HG02678 (cell line): ENCODE measurements at regions not wholly inside any gene's neighbourhood (a gene's known extent, or its start where the extent isn't known, plus 50 kb on each side); places are given as distances from the start of the nearest gene placed in this dataset.

ENCODE experiments used
- ATAC-seq: cut with Tn5 transposase; IDR thresholded peaks from one replicate; pipeline ENCODE4 v1.9.1; 2021; ENCODE audit warnings: mild to moderate bottlenecking, moderate library complexity; ENCODE audit not compliant: unreplicated experiment

DNA sequence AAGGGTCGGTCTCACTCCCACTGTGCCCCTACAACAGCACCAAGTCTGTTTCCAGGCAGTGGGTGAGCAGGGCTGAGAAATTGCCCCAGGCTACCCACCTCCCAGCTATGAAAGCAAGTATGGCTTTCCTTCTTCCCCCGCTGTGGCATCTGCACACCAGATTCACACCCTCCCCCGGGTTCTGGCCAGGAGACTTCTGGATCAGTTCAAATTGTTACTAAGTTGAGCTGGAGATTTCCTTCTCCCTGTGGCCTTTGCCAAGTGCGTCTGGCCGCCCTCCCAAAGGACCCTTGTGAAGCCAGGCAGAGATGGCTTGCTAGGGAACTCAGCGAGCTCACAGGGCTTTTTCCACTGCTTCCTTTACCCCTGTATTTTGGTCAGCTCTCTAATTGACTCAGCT, 555.4 kb downstream of the SH2D4B start:
- no peak for ATAC-seq

DNA sequence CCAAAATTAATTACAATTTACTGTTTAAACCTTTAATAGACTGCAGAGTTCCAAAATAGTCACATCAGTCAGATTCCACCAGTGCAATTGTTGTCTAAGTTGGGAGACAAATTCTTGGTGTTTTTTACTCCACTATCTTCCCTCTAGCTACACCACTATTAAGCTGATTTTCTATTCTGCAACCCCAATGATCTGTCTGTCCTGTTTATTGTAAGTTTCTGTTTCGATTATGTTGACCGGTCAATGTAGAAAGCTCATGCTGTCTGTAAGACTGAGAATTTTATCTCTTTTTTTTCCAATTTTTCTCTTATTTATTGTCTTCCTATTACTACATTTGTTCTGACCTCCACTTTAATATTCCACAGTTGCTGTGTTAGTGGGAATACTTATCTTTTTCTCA, 557.5 kb downstream of the SH2D4B start:
- ATAC-seq: no peak

DNA sequence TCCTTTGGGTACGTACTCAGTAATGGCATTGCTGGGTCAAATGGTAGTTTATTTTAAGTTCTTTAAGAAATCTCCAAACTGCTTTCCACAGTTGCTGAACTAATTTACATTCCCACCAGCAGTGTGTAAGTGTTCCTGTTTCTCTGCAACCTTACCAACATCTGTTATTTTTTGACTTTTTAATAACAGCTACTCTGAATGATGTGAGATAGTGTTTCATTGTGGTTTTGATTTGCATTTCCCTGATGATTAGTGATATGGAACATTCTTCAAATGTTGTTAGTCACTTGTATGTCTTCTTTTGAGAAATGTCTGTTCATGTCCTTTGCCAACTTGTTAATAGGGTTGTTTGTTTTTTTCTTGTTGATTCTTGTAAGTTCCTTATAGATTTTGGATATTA, 558.9 kb downstream of the SH2D4B start:
- ATAC-seq: no peak

DNA sequence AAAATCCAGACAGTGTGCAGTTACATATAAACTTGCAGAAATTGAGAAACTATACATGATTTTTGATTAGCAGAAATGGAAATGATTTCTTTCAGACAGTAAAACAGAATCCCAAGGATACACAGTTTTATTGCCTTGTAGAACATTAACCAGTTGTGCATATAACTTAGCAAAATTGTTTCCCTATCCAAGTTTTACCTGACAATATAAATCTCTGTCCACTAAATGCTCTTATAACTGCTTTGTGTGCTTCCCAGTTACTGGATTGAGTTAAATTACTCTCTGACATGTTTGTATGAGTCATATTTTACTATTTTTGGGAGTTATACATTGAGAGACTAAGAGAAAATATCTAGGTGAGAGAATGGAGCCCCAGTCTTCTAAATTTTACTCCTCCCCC, 563.4 kb downstream of the SH2D4B start:
- ATAC-seq: no peak

- ATAC-seq: no peak
These were observed 566.8 kb downstream of the SH2D4B start for GRCh38 chr10:81104494-81104893.

DNA sequence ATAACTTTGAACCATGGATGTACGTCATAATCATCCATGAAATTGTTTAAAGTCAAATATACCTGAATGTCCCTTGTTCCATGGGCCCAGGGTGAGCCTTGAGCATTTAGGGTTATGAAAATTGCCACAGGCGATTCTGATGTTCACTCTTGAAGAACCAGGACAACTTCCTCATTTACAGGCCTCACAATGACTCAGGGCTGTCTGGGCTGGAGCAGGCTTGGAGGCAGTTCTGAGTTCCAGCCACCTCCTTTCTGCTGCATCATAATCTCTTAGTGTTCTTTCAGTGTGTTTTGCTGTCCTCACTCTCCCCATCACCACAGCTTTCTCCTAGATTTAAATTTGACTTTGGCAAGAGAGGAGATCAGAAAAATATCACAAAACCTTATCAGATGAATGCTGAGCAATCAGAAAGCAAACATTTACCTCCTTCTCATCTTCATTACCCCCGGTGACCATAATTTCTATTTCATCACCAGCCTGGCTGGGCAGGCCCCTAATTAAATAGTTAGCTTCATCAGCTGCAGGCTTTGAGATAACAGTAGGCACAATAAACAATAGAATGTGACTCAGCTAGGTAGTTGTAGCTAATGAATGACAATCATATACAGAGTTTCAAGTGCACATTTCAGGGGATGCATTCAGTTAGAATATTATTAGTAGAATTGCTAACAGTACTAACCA, 571.0 kb downstream of the SH2D4B start:
- ATAC-seq: peak; percentile 75

DNA sequence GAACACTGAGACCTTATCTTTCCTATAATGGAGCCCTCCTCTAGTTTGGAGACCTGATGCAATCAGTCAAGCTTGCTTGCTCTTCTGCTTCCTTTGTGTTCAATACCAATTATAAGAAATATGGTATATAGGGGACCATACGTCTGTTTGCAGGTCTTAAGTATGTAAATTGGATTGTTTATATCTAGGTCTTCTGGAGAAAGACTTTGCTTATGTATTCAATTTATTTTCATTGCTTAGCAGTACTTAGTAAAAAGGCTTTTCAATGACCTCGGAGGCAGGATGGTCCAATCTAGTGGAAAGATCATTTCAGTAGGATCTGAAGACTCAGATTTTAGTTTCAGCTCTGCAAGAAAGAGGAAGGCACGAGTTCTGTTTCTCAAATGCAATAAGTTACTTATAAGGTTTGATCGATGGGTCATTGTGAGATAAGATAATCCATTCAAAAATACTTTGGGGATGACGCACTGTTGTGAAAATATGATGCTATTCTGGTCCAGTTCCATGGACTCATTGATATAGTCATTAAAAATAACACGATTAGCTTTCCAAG, 571.6 kb downstream of the SH2D4B start:
- ATAC-seq: no peak

DNA sequence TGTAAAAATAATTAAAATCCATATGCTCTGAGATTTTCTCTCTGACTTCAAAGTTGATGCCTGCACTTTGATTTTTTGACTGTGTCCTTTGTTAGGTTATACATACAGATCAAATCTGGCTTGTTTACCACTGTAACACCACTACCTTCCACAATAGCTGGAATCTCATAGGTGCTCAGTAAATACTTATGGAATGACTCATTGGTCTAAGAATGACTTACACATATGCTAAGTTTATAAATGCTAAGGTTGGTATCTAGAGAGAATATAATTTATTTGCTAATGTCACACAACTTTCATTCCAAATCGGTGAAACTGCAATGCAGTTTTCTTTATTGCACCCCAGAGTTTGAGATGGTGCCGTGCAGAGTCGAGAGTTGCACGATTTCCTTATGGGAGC, 578.5 kb downstream of the SH2D4B start:
- ATAC-seq: no peak

GRCh38 chr10:81116990-81117389, 579.3 kb downstream of the SH2D4B start:
- ATAC-seq: no peak

DNA sequence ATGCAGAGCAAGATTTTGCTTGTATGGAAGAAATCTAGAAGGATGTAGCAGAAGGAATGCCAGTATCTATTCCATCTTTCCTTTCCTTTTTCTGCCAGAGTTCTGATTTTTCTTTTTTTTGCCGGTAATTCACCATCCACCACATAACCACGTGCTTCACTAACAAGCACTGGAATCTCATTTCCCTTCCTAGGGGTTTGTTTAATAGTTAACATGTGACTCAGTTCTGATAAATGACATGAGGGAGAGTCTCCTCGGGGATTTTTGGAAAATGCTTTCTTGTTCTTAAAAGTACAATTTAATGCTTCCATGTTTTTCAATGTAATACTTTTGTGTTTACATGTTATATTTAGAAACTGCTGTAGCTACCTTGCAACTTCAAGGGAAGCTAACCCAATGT, 590.2 kb downstream of the SH2D4B start:
- ATAC-seq: no peak

GRCh38 chr10:81130014-81130413, 592.3 kb downstream of the SH2D4B start:
- ATAC-seq: no peak

DNA sequence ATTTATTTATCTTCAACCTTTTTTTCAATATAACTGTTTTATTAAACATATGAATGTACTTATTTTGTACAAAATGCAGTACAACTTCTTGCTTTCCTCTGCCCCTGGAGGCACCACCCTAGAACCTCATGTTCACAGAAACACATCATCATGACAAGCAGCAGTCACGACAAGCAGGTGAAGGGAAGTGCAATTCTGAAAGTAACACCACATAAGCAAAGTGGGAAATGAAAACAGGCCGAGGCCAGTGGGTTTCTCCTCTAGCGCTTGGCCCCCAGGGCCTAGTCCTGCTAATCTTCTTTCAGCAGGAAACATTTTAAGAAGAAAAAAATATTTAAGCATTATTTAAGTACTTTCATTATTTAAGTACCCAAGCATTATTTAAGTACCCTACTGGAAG, 598.1 kb downstream of the SH2D4B start:
- ATAC-seq: peak; percentile 87

GRCh38 chr10:81136261-81136660, 598.6 kb downstream of the SH2D4B start:
- ATAC-seq: peak; percentile 34

DNA sequence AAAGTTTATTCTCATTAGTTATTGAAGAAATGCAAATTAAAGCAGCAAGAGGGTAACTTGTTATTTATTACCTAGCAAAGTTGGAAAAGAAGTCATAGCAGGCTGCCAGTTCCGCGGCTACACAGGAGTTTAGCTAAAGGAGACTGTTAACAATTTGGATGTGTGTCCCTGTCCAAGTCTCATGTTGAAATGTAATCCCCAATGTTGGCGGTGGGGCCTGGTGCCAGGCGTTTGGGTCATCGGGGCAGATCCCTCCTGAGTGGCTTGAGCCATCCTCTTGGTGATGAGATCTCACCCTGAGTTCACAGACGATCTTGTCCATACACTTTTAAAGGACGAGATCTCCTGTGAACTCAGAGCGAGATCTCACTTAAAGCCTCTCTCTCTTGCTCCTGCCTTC, 608.3 kb downstream of the SH2D4B start:
- no peak for ATAC-seq

DNA sequence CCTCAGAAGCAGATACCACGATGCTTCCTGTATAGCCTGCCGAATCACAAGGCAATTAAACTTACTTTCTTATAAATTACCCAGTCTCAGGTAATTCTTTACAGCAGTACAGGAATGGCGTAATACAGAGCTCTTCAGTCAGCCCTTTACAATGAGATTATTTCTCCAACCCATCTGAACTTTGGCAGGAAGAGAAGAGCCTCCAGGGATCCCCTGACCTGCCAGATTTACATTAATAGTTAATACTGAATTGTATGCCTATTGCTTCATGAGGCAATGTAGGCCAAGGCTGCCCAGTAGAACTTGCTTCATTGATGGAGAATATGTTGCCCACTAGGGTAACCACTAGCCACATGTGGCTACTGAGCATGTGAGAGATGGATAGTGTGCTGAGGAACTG, 608.7 kb downstream of the SH2D4B start:
- ATAC-seq: no peak

DNA sequence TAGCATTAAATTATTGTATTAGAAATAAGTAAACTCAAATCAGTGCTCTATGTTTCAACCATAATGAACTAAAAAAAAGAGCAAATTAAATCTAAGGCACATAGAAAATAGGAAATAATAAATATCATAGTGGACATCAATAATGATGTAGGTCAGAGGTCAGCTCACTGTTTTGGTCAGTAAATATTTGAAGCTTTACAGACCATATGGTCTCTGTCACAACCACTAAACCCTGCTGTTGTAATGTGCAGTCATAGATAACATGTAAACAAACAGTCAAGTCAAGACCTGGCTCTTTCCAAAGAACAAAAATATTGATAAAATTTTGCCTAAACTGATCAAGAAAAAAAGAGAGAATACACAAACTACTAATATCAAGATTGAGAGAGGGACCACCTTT, 615.0 kb downstream of the SH2D4B start:
- no peak for ATAC-seq

- ATAC-seq: no peak
These were observed 620.0 kb downstream of the SH2D4B start for GRCh38 chr10:81157681-81158080.

GRCh38 chr10:81177651-81178244, 640.0 kb downstream of the SH2D4B start:
- no peak for ATAC-seq

GRCh38 chr10:81179324-81179723, 641.6 kb downstream of the SH2D4B start:
- no peak for ATAC-seq

GRCh38 chr10:81179805-81180452, 642.2 kb downstream of the SH2D4B start:
- peak; percentile 70 for ATAC-seq

GRCh38 chr10:81182296-81182695, 644.6 kb downstream of the SH2D4B start:
- no peak for ATAC-seq

- no peak for ATAC-seq
These were observed 654.6 kb downstream of the SH2D4B start for GRCh38 chr10:81192221-81192788.
